ENCODE measurements at regions not wholly inside any gene's neighbourhood (a gene's known extent, or its start where the extent isn't known, plus 50 kb on each side); places are given as distances from the start of the nearest gene placed in this dataset.

DNA sequence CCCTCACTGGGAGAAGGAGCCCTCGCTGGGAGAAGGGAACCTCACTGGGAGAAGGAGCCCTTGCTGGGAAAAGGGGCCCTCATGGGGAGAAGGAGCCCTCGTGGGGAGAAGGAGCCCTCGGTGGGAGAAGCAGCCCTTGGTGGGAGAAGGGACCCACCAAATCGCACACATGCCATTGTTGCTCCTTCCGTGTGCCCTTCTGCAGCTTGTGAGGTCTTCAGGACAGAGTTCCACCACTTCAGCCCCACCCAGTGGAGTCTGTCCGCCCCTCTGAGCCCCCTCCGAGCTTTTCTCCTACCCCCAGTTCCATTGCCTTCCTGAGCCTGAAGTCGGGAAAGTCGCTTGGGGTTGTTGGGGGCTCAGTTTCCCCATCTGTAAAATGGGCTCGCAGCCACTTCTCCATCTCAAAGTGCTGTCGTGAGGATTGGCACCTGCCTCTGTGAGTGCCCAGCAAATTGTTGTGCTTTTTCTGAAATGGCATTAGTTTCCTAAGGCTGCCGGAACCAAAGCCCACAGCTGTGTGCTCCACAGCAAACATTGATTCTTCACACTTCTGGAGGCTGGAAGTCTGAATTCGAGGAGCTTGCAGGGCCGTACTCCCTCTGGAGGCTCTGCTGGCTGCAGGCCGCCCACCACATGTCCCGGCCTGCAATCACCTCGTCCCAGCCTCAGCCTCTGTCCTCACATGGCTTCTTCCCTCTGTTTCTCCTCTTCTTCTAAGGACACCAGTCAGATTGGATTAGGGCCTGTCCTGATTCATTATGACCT is 124.7 kb upstream of the PMEPA1 start:
- no peak for ATAC-seq
- no peak overlapping the region for H3K4me2 ChIP-seq (ENCODE audit: control insufficient read depth, insufficient read depth)
- TF ChIP-seq TAF1 (IDR thresholded peaks at IDR 0.05; ENCODE audit: borderline replicate concordance, low read depth, low read length) (no peak), BMI1 (IDR thresholded peaks at IDR 0.05; ENCODE audit: borderline replicate concordance) (no peak), RBBP5 (conservative IDR thresholded peaks at IDR 0.05) (no peak), MXI1 (IDR thresholded peaks at IDR 0.05; ENCODE audit: low read depth, low read length) (no peak), POLR2AphosphoS5 (IDR thresholded peaks at IDR 0.05; ENCODE audit: low read length) (no peak), ZNF217 (IDR thresholded peaks at IDR 0.05) (no peak), RUNX3 (IDR thresholded peaks at IDR 0.05; ENCODE audit: low read length) (no peak), ZNF687 (IDR thresholded peaks at IDR 0.05) (no peak)
- TF ChIP-seq, protein P1, sequence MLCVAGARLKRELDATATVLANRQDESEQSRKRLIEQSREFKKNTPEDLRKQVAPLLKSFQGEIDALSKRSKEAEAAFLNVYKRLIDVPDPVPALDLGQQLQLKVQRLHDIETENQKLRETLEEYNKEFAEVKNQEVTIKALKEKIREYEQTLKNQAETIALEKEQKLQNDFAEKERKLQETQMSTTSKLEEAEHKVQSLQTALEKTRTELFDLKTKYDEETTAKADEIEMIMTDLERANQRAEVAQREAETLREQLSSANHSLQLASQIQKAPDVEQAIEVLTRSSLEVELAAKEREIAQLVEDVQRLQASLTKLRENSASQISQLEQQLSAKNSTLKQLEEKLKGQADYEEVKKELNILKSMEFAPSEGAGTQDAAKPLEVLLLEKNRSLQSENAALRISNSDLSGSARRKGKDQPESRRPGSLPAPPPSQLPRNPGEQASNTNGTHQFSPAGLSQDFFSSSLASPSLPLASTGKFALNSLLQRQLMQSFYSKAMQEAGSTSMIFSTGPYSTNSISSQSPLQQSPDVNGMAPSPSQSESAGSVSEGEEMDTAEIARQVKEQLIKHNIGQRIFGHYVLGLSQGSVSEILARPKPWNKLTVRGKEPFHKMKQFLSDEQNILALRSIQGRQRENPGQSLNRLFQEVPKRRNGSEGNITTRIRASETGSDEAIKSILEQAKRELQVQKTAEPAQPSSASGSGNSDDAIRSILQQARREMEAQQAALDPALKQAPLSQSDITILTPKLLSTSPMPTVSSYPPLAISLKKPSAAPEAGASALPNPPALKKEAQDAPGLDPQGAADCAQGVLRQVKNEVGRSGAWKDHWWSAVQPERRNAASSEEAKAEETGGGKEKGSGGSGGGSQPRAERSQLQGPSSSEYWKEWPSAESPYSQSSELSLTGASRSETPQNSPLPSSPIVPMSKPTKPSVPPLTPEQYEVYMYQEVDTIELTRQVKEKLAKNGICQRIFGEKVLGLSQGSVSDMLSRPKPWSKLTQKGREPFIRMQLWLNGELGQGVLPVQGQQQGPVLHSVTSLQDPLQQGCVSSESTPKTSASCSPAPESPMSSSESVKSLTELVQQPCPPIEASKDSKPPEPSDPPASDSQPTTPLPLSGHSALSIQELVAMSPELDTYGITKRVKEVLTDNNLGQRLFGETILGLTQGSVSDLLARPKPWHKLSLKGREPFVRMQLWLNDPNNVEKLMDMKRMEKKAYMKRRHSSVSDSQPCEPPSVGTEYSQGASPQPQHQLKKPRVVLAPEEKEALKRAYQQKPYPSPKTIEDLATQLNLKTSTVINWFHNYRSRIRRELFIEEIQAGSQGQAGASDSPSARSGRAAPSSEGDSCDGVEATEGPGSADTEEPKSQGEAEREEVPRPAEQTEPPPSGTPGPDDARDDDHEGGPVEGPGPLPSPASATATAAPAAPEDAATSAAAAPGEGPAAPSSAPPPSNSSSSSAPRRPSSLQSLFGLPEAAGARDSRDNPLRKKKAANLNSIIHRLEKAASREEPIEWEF (IDR thresholded peaks at IDR 0.05; ENCODE audit: insufficient replicate concordance, low read depth, low read length) = no peak
- TF ChIP-seq, protein P2, sequence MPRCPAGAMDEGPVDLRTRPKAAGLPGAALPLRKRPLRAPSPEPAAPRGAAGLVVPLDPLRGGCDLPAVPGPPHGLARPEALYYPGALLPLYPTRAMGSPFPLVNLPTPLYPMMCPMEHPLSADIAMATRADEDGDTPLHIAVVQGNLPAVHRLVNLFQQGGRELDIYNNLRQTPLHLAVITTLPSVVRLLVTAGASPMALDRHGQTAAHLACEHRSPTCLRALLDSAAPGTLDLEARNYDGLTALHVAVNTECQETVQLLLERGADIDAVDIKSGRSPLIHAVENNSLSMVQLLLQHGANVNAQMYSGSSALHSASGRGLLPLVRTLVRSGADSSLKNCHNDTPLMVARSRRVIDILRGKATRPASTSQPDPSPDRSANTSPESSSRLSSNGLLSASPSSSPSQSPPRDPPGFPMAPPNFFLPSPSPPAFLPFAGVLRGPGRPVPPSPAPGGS (IDR thresholded peaks at IDR 0.05; ENCODE audit: borderline replicate concordance, insufficient read depth, low read depth, low read length, poor library complexity, severe bottlenecking) = no peak
- TF ChIP-seq, protein P3, sequence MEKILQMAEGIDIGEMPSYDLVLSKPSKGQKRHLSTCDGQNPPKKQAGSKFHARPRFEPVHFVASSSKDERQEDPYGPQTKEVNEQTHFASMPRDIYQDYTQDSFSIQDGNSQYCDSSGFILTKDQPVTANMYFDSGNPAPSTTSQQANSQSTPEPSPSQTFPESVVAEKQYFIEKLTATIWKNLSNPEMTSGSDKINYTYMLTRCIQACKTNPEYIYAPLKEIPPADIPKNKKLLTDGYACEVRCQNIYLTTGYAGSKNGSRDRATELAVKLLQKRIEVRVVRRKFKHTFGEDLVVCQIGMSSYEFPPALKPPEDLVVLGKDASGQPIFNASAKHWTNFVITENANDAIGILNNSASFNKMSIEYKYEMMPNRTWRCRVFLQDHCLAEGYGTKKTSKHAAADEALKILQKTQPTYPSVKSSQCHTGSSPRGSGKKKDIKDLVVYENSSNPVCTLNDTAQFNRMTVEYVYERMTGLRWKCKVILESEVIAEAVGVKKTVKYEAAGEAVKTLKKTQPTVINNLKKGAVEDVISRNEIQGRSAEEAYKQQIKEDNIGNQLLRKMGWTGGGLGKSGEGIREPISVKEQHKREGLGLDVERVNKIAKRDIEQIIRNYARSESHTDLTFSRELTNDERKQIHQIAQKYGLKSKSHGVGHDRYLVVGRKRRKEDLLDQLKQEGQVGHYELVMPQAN (conservative IDR thresholded peaks at IDR 0.05) = no peak

More for the DNA sequence above, 124.7 kb upstream of the PMEPA1 start:
- Histone ChIP-seq H3K27ac (ENCODE audit: control insufficient read depth, insufficient read depth) (no peak overlapping the region), H2AFZ (ENCODE audit: control insufficient read depth, low read depth, low read length) (no peak overlapping the region), H3K79me2 (ENCODE audit: control insufficient read depth, insufficient read depth, low read length) (no peaks in the 10 kb centered on the region), H3K4me1 (ENCODE audit: control insufficient read depth, insufficient read depth, low read length) (no peaks in the 10 kb centered on the region), H3K36me3 (ENCODE audit: control insufficient read depth in 2 of 2, insufficient read depth in 2 of 2, low read length in 1 of 2) (no peaks in the 10 kb centered on the region), H3K9me3 (replicated peaks; ENCODE audit: control insufficient read depth, insufficient read depth, low read length) (no peaks in the 10 kb centered on the region), H4K20me1 (ENCODE audit: control insufficient read depth, insufficient read depth) (no peaks in the 10 kb centered on the region; the same call in 1 of the 2 replicates), H3K27me3 (replicated peaks in 1 of 2; ENCODE audit: control insufficient read depth in 2 of 2, insufficient read depth in 2 of 2, low read length in 1 of 2) (peaks cover 4 to 10% of the 10 kb centered on the region in 2 experiments; a peak in 3 of 4 replicates), H3K9ac (ENCODE audit: control insufficient read depth, insufficient read depth, low read length) (no peak overlapping the region), H3K4me3 (no peak overlapping the region)
- in situ Hi-C loops (cut with MboI) = no loop called here
- ChIA-PET SMC1A (ENCODE audit: uncharacterized antibody, unreplicated experiment) (interaction anchor here (0.6 kb wide), 1 partner anchor 1263 kb away, joined by 3 read pairs; no protein-coding TSS in a partner anchor), POLR2A (no interaction called here), RAD21 (ENCODE audit: unreplicated experiment) (no interaction called here), CTCF (no interaction called here)
- WGBS (ENCODE audit: insufficient coverage, insufficient replicate concordance, low lambda C conversion rate, missing lambda C conversion rate) = 14% methylated on average over 17 of the region's 17 CpGs
- FAIRE-seq (no peak), DNase-seq (ENCODE audit: low read depth, low spot score) (no peak)
- intact Hi-C loops (cut with micrococcal nuclease; ENCODE audit: unreplicated experiment) = no loop called here
- no TSS peak for BruUV-seq (replicated peaks)

Data from GM12878 (cell line).